Stimulated activated CD8-positive, alpha-beta memory T cell treated with anti-CD3 and anti-CD28 coated beads, Interleukin-2, amount 100 ng/mL, for 1 hour (primary cell): ENCODE measurements at regions not wholly inside any gene's neighbourhood (a gene's known extent, or its start where the extent isn't known, plus 50 kb on each side); places are given as distances from the start of the nearest gene placed in this dataset.
"Not testable (repeated sequence)": the region's sequence is repeated elsewhere in the genome, so short reads cannot be mapped to it uniquely, and the experiment has no call there.

Experiments
- DNase-seq, 2 donors: peaks; one replicate each; pipeline ENCODE4 v3.0.0-alpha.2; 2020; ENCODE audit warnings: low read depth in 2 of 2

GRCh38 chr1:185435696-185436379 lies 118.8 kb upstream of the IVNS1ABP start:
- no peak for DNase-seq

- no peak for DNase-seq
Observed at GRCh38 chr1:185434721-185435120, 117.7 kb upstream of the IVNS1ABP start.

GRCh38 chr1:185433667-185434066 lies 116.6 kb upstream of the IVNS1ABP start:
- DNase-seq = no peak

GRCh38 chr1:185432948-185433347 lies 115.9 kb upstream of the IVNS1ABP start:
- no peak for DNase-seq

GRCh38 chr1:185431612-185432011 lies 114.6 kb upstream of the IVNS1ABP start:
- no peak for DNase-seq

- DNase-seq = not testable (repeated sequence)
Observed at GRCh38 chr1:185429668-185430067, 112.6 kb upstream of the IVNS1ABP start.

GRCh38 chr1:185427776-185428175 lies 110.7 kb upstream of the IVNS1ABP start:
- no peak for DNase-seq

GRCh38 chr1:185427264-185427663 lies 110.2 kb upstream of the IVNS1ABP start:
- DNase-seq = no peak

- no peak for DNase-seq
Observed at GRCh38 chr1:185426848-185427247, 109.8 kb upstream of the IVNS1ABP start.

- DNase-seq = no peak
Observed at GRCh38 chr1:185425163-185425562, 108.1 kb upstream of the IVNS1ABP start.

- no peak for DNase-seq
Observed at GRCh38 chr1:185421485-185422107, 104.6 kb upstream of the IVNS1ABP start.

GRCh38 chr1:185420588-185421081 lies 103.6 kb upstream of the IVNS1ABP start:
- no peak for DNase-seq

- no peak for DNase-seq
Observed at GRCh38 chr1:185419718-185420117, 102.7 kb upstream of the IVNS1ABP start.

- no peak for DNase-seq
Observed at GRCh38 chr1:185418472-185418871, 101.4 kb upstream of the IVNS1ABP start.

GRCh38 chr1:185412385-185413087 lies 95.5 kb upstream of the IVNS1ABP start:
- no peak for DNase-seq

- DNase-seq = no peak
Observed at GRCh38 chr1:185409763-185410528, 92.9 kb upstream of the IVNS1ABP start.

GRCh38 chr1:185409345-185409744 lies 92.3 kb upstream of the IVNS1ABP start:
- no peak for DNase-seq

GRCh38 chr1:185408700-185409270 lies 91.7 kb upstream of the IVNS1ABP start:
- no peak for DNase-seq

GRCh38 chr1:185406691-185407009 lies 89.6 kb upstream of the IVNS1ABP start:
- DNase-seq = no peak

- DNase-seq = no peak
Observed at GRCh38 chr1:185406006-185406690, 89.1 kb upstream of the IVNS1ABP start.

GRCh38 chr1:185404907-185405568 lies 88.0 kb upstream of the IVNS1ABP start:
- no peak for DNase-seq
